ENCODE measurements at regions not wholly inside any gene's neighbourhood (a gene's known extent, or its start where the extent isn't known, plus 50 kb on each side); places are given as distances from the start of the nearest gene placed in this dataset.
A peak's percentile ranks its signal among the peaks of the same experiment; 100 is the strongest.

GRCh38 chr3:96169111-96169766 is 645.2 kb upstream of the EPHA6 start:
- no peak for TF ChIP-seq CTCF (conservative IDR thresholded peaks at IDR 0.05; ENCODE audit: low read depth, low read length)
- DNase-seq (ENCODE audit: low read depth) = no peak
- no peak overlapping the region for H3K4me3 ChIP-seq (ENCODE audit: low read length)

- TF ChIP-seq CTCF (conservative IDR thresholded peaks at IDR 0.05; ENCODE audit: low read depth, low read length) = no peak
- no peak overlapping the region for H3K4me3 ChIP-seq (ENCODE audit: low read length)
- DNase-seq (ENCODE audit: low read depth) = no peak
Observed at GRCh38 chr3:96172917-96173316, 641.5 kb upstream of the EPHA6 start.

- no peak for TF ChIP-seq CTCF (conservative IDR thresholded peaks at IDR 0.05; ENCODE audit: low read depth, low read length)
- no peak overlapping the region for H3K4me3 ChIP-seq (ENCODE audit: low read length)
- no peak for DNase-seq (ENCODE audit: low read depth)
Observed at GRCh38 chr3:96175500-96175899, 638.9 kb upstream of the EPHA6 start.

GRCh38 chr3:96182756-96183155 is 631.6 kb upstream of the EPHA6 start:
- no peak for TF ChIP-seq CTCF (conservative IDR thresholded peaks at IDR 0.05; ENCODE audit: low read depth, low read length)
- peak; percentile 5 for DNase-seq (ENCODE audit: low read depth)
- no peak overlapping the region for H3K4me3 ChIP-seq (ENCODE audit: low read length)

- no peak for TF ChIP-seq CTCF (conservative IDR thresholded peaks at IDR 0.05; ENCODE audit: low read depth, low read length)
- DNase-seq (ENCODE audit: low read depth) = no peak
- H3K4me3 ChIP-seq (ENCODE audit: low read length) = no peak overlapping the region
Observed at GRCh38 chr3:96183871-96184270, 630.5 kb upstream of the EPHA6 start.

- DNase-seq (ENCODE audit: low read depth) = no peak
- TF ChIP-seq CTCF (conservative IDR thresholded peaks at IDR 0.05; ENCODE audit: low read depth, low read length) = no peak
Observed at GRCh38 chr3:96190024-96190616, 624.3 kb upstream of the EPHA6 start.

GRCh38 chr3:96192966-96193550 is 621.3 kb upstream of the EPHA6 start:
- DNase-seq (ENCODE audit: low read depth) = no peak
- TF ChIP-seq CTCF (conservative IDR thresholded peaks at IDR 0.05; ENCODE audit: low read depth, low read length) = no peak
- no peak overlapping the region for H3K4me3 ChIP-seq (ENCODE audit: low read length)

More at GRCh38 chr3:96190024-96190616, 624.3 kb upstream of the EPHA6 start:
- no peak overlapping the region for H3K4me3 ChIP-seq (ENCODE audit: low read length)

Data from retinal pigment epithelial cell (primary cell).